HG03575 (cell line): ENCODE measurements at regions not wholly inside any gene's neighbourhood (a gene's known extent, or its start where the extent isn't known, plus 50 kb on each side); places are given as distances from the start of the nearest gene placed in this dataset.
"Not testable (repeated sequence)": the region's sequence is repeated elsewhere in the genome, so short reads cannot be mapped to it uniquely, and the experiment has no call there.

ENCODE experiments used
- ATAC-seq: cut with Tn5 transposase; IDR thresholded peaks from one replicate; pipeline ENCODE4 v1.9.1; 2021; ENCODE audit not compliant: unreplicated experiment, insufficient number of reproducible peaks, low FRiP score; ENCODE audit errors: extremely low read depth

GRCh38 chr12:18008642-18009041 is 81.4 kb downstream of the RERGL start:
- ATAC-seq: no peak

DNA sequence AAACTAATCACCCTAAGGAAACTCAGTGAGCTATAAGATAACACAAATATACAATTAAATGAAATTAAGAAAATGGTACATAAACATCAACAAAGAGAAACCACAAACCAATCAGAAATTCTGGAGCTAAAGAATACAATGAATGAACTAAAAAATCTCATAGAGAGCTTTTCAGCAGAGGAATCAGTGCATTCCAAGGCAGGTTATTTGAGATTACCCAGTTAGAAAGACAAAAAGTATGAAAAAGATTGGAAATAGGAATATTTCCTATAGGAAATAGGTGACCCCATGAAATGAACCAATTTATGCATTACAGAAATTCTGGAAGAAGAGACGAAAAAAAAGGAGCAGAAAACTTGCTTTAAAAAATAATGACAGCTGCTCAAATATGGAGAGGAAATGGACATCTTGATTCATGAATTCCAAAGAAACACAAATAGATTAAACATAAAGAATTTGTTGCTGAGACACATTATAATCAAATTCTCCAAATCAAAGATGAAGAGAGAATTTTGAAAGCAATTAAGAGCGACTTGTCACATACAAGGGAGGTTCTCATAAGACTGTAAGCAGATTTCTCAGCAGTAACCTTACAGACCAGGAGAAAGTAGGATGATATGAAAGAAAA is 90.7 kb downstream of the RERGL start:
- no peak for ATAC-seq

DNA sequence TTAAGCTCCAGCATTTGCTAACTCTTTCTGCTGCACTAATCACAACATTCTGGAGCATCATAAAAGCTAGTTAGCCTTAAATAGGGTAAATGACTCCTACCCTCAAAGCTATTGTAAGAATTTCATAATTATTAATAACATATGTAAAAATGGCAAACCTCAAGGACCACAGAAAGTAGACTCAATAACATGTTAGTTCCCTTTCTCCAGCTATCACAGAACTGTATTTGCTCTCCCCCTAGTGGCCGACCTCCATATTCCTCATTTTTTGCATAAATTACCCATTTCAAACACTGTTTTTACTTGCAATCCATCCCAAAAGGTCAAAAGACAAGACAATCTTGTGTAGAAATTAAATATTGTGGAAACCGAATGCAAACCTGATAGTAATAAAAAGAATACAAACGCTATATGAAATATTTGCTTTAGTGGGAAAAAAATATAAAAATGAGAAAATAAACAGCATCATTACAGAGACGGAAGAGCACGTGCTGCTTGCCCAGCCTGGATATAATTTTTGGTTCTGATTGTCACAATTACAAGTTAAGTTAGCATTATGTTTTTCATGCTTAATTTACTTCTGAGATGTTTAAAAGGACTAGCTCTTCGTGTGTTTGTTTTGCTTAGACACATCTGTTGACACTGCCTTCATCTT is 97.9 kb downstream of the RERGL start:
- peak; percentile 84 for ATAC-seq

DNA sequence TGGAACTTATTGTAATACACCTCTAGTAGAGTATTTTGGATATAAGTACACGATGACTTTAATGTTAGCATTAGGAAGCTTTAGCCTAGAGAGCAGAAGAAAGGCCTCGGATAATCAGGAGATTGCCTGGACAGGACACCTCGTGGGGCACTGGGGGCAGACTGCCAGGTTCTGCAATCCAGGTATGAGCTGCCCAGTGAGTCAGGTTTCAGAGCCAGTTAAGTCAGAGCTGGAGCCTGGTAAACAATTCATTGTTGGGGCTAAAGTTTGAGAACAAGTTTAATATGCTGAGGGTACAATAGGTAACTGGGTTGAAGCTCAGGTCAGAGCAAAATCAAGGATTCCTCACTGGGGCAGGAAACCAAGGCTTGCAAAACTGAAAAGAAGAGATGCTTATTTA is 107.4 kb downstream of the RERGL start:
- ATAC-seq: no peak

DNA sequence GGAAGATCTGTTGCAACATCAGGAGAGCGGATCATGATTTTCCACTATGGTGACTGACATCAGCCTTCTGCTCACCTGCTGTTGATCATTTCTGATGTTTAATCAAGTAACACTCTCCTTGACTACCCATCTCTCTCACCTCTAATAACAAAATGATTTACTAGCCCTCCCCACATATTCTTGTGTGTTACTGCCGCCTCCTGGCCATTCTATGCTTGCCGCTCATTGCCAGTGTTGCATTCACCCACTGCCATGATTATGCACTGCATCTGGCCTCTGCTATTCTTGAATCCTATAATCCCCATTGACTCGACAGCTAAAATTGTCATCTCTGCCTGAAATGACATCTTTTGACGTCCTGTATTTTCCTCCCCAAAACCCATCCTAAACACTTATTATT is 113.8 kb downstream of the RERGL start:
- no peak for ATAC-seq

DNA sequence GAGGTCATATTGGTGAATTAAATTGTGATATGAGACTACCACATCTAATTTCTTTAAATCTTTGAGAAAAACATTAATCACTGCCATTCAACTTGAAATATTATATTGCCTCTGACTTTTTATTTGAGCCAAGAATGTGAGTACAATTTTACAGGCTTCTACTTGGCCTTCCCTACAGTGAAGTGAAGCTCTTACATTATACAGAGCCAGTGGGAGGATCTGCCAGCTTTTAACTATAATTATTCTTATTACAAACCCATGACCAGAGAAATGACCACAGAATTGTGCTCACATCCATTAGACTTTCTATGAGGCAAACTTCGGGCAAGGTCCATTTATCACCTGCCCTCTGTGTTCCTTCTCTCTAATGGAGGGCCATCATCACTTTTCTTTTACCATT is 114.2 kb downstream of the RERGL start:
- ATAC-seq: no peak

DNA sequence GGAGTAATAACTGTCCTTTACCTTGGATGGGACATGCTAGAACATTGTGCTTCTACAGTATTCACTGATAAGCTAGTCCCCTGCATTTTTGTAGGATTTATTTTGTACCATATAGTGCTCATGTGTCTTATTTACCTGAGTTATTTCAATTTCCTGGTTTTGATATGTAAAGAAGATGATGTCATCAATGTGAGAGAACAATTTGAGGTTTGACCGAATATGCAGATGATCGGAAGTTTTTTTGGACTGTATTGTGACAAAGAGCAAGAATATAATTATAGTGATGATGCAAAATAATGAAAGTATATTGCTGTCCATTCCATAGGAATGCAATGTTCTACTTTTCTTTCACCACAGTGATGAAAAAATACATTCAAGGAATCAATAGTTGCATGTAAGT is 114.8 kb downstream of the RERGL start:
- no peak for ATAC-seq

DNA sequence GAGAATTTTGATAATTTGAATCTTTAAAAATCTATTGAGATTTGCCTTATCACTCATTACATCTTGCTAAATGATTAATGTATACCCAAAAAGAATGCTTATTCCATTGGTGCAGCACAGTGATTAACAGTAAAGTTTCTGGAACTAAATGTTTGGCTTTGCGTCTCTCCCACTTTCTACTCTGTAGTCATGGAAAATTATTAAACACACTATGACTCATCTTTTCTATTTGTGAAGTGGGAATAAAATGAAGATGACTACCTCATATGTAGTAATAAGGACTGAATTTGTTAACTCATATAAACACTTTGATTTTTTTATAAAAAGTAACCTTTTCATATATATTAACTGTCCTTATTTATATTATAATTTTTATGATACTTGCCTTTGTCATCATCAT is 118.1 kb downstream of the RERGL start:
- ATAC-seq: no peak

DNA sequence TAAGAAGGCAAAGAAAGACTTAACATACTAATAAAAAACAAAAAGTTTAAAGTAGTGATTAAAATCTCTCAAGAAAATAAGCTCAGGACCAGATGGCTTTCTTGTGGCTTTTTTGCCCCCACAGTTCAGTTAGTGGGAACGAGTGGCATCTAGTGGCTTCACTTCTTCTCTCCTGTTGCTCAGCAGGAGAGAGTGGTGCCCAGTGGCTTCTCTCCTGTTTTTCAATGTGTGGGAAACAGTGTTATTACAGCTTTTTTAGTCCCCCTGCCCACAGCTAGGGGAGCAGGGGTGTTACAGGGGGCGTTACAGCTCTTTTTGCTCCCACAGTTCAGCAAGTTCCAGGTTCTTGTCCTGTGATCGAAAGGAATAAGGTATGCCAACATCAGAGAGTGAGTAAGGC is 135.2 kb downstream of the RERGL start:
- no peak for ATAC-seq

DNA sequence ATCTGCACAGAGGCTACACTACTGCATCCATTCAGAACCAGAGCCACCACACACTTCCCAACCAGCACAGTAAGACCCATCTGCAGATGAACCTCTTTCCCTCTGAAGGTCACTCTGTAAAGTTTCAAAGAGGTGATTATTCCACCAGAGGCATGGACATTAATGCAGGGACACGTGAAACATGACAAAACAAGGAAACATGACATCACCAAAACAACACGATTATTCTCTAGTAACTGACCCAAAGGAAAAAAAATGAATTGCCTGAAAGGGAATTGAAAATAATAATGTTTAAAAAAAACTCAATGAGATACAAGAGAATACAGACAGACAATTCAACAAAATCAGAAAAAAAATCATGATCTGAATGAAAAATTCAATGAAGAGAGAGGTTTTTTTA is 139.1 kb downstream of the RERGL start:
- ATAC-seq: no peak

DNA sequence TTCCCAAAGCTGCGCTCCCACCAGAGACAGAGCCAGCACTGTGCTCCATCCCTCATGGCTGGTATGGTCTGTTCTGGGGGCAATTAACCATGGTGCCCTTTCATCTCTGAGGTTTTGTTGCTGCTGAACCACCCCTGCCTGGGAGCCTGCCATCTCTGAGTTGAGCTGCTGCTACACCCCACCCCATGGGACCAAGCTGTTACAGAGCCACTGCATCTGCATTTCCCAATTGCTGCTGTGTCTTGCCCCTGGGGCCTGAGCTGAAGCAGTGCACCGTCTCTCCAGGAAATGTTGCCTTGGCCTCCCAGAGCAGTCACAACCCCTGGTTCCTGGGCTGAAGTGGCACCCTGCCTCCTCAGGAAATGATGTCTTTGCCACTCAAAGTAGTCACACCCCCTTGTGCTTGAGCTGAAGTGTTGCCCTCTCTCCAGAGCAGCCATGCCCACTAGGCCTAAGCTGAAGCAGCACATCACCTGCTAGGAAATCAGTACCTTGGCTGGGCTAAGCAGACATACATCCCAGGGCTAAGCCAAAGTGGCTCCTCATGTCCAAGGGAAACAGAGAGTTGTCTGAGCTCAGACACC is 140.3 kb downstream of the RERGL start:
- no peak for ATAC-seq

DNA sequence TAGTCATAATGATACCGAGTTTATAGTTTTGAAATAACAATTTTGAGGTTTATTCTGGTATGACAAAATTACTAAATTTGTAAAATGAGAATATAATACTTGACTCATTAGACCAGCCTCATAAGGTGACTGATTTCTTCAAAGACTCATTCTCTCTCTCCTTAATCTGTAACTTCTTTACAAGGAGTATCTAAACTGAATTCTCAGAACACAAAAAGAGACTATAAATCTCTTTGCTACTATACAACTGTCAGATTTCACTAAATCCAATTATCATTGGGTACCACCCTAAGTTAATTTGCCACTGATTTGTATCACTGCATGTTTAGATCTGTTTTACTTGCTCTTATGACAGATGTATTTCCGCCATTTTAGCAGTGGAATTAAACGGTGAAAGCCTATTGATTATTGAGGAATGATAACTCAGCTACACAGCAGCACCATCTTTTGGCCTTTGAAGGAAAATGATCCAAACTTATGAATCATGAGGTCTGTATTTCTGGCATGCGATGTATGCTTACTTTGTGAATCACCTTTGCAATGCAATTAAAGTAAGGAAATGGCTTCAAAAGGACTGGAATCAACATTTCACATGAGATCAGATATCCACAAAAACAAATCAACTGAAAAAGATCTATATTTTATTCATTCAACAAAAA is 161.2 kb downstream of the RERGL start:
- ATAC-seq: no peak

GRCh38 chr12:17918013-17918412 is 172.0 kb downstream of the RERGL start:
- ATAC-seq: no peak

GRCh38 chr12:17884581-17884980 is 205.4 kb downstream of the RERGL start:
- no peak for ATAC-seq

- ATAC-seq: no peak
Measured at GRCh38 chr12:17878714-17879113, 211.3 kb downstream of the RERGL start.

- ATAC-seq: no peak
Measured at GRCh38 chr12:17875230-17875629, 214.8 kb downstream of the RERGL start.

- ATAC-seq: no peak
Measured at GRCh38 chr12:17866802-17867201, 223.2 kb downstream of the RERGL start.

DNA sequence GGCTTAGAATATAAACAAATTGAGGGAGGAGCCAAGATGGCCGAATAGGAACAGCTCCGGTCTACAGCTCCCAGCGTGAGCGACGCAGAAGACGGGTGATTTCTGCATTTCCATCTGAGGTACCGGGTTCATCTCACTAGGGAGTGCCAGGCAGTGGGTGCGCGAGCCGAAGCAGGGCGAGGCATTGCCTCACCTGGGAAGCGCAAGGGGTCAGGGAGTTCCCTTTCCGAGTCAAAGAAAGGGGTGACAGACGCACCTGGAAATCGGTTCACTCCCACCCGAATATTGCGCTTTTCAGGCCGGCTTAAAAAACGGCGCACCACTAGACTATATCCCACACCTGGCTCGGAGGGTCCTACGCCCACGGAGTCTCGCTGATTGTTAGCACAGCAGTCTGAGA is 234.4 kb downstream of the RERGL start:
- not testable (repeated sequence) for ATAC-seq

DNA sequence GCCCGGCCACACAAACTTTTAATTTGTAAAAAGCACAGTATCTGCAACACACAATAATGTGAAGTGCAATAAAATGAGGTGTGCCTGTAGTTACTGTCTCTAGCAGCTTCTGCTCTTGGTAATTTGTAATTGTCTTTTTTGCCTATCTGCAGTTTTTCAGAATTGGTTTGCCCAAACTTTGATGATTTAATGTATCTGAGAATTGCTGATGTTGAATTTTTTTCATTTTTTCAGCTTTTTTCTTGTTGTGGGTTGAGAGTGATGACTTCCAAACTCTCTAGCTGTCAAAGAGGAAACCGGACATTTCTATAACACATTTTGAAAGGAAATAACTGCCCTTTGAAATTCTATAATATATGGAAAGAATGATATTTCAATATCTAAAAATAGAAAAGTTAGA is 236.9 kb downstream of the RERGL start:
- ATAC-seq: no peak

DNA sequence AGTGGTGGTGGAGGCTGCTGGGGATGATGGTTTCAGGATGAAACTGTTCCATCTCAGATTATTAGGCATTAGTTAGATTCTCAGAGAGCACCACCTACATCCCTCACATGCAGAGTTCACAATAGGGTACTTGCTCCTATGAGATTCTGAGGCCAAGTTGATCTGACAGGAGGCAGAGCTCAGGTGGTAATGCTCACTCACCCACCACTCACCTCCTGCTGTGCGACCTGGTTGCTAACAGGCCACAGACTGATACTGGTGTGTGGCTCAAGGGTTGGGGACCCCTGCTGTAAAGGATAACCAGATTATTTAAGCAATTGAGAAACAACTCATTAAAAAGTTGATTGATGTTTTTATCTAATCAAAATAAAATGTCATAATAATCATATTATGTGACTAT is 248.5 kb downstream of the RERGL start:
- ATAC-seq: no peak
